GM10248 (cell line): ENCODE measurements at regions not wholly inside any gene's neighbourhood (a gene's known extent, or its start where the extent isn't known, plus 50 kb on each side); places are given as distances from the start of the nearest gene placed in this dataset.
"Not testable (repeated sequence)": the region's sequence is repeated elsewhere in the genome, so short reads cannot be mapped to it uniquely, and the experiment has no call there.

Experiments
- CTCF ChIA-PET: fragments of 300-600 bp; sonication (Branson Sonifier 250); formaldehyde crosslinking; extraction: SDS; loops from one replicate; lab custom pipeline; 2021; ENCODE audit warnings: antibody characterized with exemption; lab: Yijun Ruan, JAX
- POLR2A ChIA-PET: fragments of 350-650 bp; sonication (Branson Sonifier 250); formaldehyde crosslinking; extraction: SDS; loops from one replicate; lab custom pipeline; 2020; ENCODE audit warnings: antibody characterized with exemption; lab: Yijun Ruan, JAX
- DNase-seq: peaks from one replicate; pipeline ENCODE4 v3.0.0; 2012; ENCODE audit errors: extremely low spot score
- CTCF ChIP-seq: IDR thresholded peaks from 2 replicates; pipeline ENCODE4 v1.5.1; 2012; ENCODE audit warnings: mild to moderate bottlenecking, low read depth; ENCODE audit errors: extremely low read depth, missing control alignments, control extremely low read depth

- ChIA-PET CTCF (interaction anchor here (0.9 to 1.9 kb wide), 6 partner anchors 13 to 1242 kb away, joined by 3 to 8 read pairs (median 3); no protein-coding TSS in a partner anchor), POLR2A (interaction anchor here (0.6 to 1.7 kb wide), 4 partner anchors 13 to 267 kb away, joined by 3 to 9 read pairs (median 4); no protein-coding TSS in a partner anchor)
- TF ChIP-seq CTCF, result no peak
- DNase-seq, result no peak
These were observed 63.0 kb downstream of the TMEM121 start for GRCh38 chr14:105589161-105589925.

GRCh38 chr14:105589926-105590185 is 63.5 kb downstream of the TMEM121 start:
- DNase-seq, result not testable (repeated sequence)
- ChIA-PET POLR2A (interaction anchor here (1.2 to 1.7 kb wide), 2 partner anchors 120 to 122 kb away, joined by 4 to 9 read pairs; no protein-coding TSS in a partner anchor), CTCF (interaction anchor here (0.9 to 1.9 kb wide), 5 partner anchors 13 to 827 kb away, joined by 3 to 8 read pairs (median 3); no protein-coding TSS in a partner anchor)

- CTCF ChIA-PET, result no interaction called here
- POLR2A ChIA-PET, result interaction anchor here (0.6 kb wide), 1 partner anchor 12 kb away, joined by 3 read pairs; no protein-coding TSS in a partner anchor
- no peak for DNase-seq
- TF ChIP-seq CTCF, result no peak
These were observed 64.7 kb downstream of the TMEM121 start for GRCh38 chr14:105591052-105591451.

- DNase-seq, POLR2A ChIA-PET, CTCF ChIA-PET: not testable (repeated sequence)
These were observed 65.5 kb downstream of the TMEM121 start for GRCh38 chr14:105591792-105592341.

GRCh38 chr14:105592646-105593045 is 66.3 kb downstream of the TMEM121 start:
- DNase-seq, POLR2A ChIA-PET, CTCF ChIA-PET: not testable (repeated sequence)

- POLR2A ChIA-PET, DNase-seq, CTCF ChIA-PET: not testable (repeated sequence)
These were observed 69.0 kb downstream of the TMEM121 start for GRCh38 chr14:105595346-105595745.

GRCh38 chr14:105596374-105596773 is 70.0 kb downstream of the TMEM121 start:
- POLR2A ChIA-PET, DNase-seq, CTCF ChIA-PET: not testable (repeated sequence)

GRCh38 chr14:105598040-105598763 is 71.8 kb downstream of the TMEM121 start:
- DNase-seq, CTCF ChIA-PET, POLR2A ChIA-PET: not testable (repeated sequence)

GRCh38 chr14:105598925-105599586 is 72.7 kb downstream of the TMEM121 start:
- CTCF ChIA-PET, DNase-seq, POLR2A ChIA-PET: not testable (repeated sequence)

GRCh38 chr14:105600195-105600938 is 74.0 kb downstream of the TMEM121 start:
- DNase-seq, POLR2A ChIA-PET: not testable (repeated sequence)
- CTCF ChIA-PET, result interaction anchor here (3.7 kb wide), 1 partner anchor 817 kb away, joined by 13 read pairs; no protein-coding TSS in a partner anchor
